ENCODE measurements at regions not wholly inside any gene's neighbourhood (a gene's known extent, or its start where the extent isn't known, plus 50 kb on each side); places are given as distances from the start of the nearest gene placed in this dataset.

DNA sequence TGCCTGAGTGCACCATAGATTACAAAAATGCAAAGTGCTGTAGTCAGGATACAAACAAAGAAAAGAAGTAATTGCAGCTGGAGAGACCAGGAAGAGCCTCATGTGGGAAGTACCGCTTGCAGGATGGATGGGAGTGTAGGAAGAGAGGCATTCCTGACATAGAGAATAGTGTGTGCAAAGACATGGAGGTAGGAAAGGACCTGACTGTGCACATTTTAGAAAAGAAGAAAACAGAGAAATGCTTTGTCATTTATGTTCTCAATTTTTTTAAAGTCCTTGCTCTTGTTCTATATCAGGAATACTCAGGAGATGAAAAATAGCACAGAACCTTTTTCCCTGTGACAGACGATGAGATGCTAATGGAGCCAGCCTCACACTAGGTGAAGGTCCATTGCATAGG, 358.7 kb upstream of the TMPO start:
- WGBS, 2 donors = 85 to 96% methylated on average over 2 of the region's 2 CpGs
- DNase-seq (no peak), ATAC-seq (ENCODE audit: insufficient read depth, low FRiP score) (no peak)
- no peaks in the 10 kb centered on the region for H3K27me3 ChIP-seq (ENCODE audit: control insufficient read depth in 3 of 3, insufficient read depth in 3 of 3, low read length in 2 of 3)
- no peak overlapping the region for H3K4me3 ChIP-seq
- peaks cover 0 to 9% (median 0%) of the 10 kb centered on the region in 5 donors for H3K4me1 ChIP-seq (ENCODE audit: control insufficient read depth in 5 of 5, insufficient read depth in 5 of 5, low read length in 5 of 5)
- no peaks in the 10 kb centered on the region for H3K36me3 ChIP-seq (ENCODE audit: control insufficient read depth in 4 of 4, insufficient read depth in 4 of 4, low read length in 4 of 4)
- peaks cover 0 to 2% (median 0%) of the 10 kb centered on the region in 4 donors for H3K9me3 ChIP-seq (ENCODE audit: control insufficient read depth in 4 of 4, insufficient read depth in 3 of 4, low read length in 3 of 4)
- TF ChIP-seq, protein P1, sequence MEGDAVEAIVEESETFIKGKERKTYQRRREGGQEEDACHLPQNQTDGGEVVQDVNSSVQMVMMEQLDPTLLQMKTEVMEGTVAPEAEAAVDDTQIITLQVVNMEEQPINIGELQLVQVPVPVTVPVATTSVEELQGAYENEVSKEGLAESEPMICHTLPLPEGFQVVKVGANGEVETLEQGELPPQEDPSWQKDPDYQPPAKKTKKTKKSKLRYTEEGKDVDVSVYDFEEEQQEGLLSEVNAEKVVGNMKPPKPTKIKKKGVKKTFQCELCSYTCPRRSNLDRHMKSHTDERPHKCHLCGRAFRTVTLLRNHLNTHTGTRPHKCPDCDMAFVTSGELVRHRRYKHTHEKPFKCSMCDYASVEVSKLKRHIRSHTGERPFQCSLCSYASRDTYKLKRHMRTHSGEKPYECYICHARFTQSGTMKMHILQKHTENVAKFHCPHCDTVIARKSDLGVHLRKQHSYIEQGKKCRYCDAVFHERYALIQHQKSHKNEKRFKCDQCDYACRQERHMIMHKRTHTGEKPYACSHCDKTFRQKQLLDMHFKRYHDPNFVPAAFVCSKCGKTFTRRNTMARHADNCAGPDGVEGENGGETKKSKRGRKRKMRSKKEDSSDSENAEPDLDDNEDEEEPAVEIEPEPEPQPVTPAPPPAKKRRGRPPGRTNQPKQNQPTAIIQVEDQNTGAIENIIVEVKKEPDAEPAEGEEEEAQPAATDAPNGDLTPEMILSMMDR (IDR thresholded peaks at IDR 0.05; ENCODE audit: control extremely low read depth, extremely low read depth) = no peak
- H3K27ac ChIP-seq (ENCODE audit: low read depth in 1 of 2, low read length in 1 of 2) = no peak overlapping the region
- H3K9ac ChIP-seq (ENCODE audit: insufficient read depth in 1 of 2, low read length in 2 of 2) = no peak overlapping the region

DNA sequence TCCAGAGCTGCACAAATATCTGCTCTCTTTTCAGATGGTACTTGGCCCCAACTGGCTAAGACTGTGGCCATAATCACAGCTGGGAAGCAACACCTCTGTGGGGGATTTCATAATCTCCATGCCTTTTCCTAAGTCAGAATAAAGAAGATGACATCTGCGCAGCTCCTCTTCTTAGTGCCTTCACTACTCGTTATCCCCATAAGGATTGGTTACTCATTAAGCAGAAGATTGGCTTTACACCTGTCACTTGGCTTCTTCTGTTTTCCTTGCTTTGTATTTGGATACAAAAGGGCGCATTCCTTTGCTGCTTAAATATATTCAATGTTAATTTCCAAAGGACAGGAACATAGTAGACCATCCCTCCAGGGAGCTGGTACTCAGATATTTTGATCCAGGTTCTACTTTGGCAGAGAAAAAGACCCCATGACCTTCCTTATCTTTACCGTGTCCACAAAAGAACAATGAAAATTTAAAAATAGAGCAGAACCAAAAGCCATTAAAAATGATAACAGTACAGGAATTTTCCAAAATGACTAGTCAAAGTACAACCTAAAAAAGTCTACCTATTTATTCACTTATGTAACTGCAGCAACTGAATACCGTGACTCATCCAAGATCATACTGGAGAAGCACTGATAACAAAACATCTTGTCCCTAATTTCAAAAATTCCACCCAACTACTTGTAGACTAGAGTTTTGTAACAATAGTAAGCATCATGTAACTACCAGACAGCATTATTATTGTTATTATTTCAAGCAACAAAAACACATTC, 352.3 kb upstream of the TMPO start:
- no peak overlapping the region for H3K4me3 ChIP-seq
- H3K36me3 ChIP-seq (ENCODE audit: control insufficient read depth in 4 of 4, insufficient read depth in 4 of 4, low read length in 4 of 4) = no peaks in the 10 kb centered on the region
- H3K27me3 ChIP-seq (ENCODE audit: control insufficient read depth in 3 of 3, insufficient read depth in 3 of 3, low read length in 2 of 3) = peaks cover 0 to 2% (median 0%) of the 10 kb centered on the region in 3 donors
- H3K9me3 ChIP-seq (ENCODE audit: control insufficient read depth in 4 of 4, insufficient read depth in 3 of 4, low read length in 3 of 4) = no peaks in the 10 kb centered on the region
- 66 to 83% methylated on average over 5 of the region's 5 CpGs for WGBS, 2 donors
- TF ChIP-seq, protein P1 (IDR thresholded peaks at IDR 0.05; ENCODE audit: control extremely low read depth, extremely low read depth) = no peak
- H3K27ac ChIP-seq (ENCODE audit: low read depth in 1 of 2, low read length in 1 of 2) = no peak overlapping the region
- ATAC-seq (ENCODE audit: insufficient read depth, low FRiP score) = no peak
- DNase-seq = no peak
- no peak overlapping the region for H3K9ac ChIP-seq (ENCODE audit: insufficient read depth in 1 of 2, low read length in 2 of 2)
- H3K4me1 ChIP-seq (ENCODE audit: control insufficient read depth in 5 of 5, insufficient read depth in 5 of 5, low read length in 5 of 5) = peaks cover 0 to 5% (median 0%) of the 10 kb centered on the region in 5 donors

- no peak for ATAC-seq (ENCODE audit: insufficient read depth, low FRiP score)
- Histone ChIP-seq H3K27me3 (ENCODE audit: control insufficient read depth in 3 of 3, insufficient read depth in 3 of 3, low read length in 2 of 3) (no peaks in the 10 kb centered on the region), H3K9ac (ENCODE audit: insufficient read depth in 1 of 2, low read length in 2 of 2) (no peak overlapping the region), H3K4me1 (ENCODE audit: control insufficient read depth in 5 of 5, insufficient read depth in 5 of 5, low read length in 5 of 5) (no peaks in the 10 kb centered on the region), H3K9me3 (ENCODE audit: control insufficient read depth in 4 of 4, insufficient read depth in 3 of 4, low read length in 3 of 4) (peaks cover 0 to 7% (median 0%) of the 10 kb centered on the region in 4 donors), H3K36me3 (ENCODE audit: control insufficient read depth in 4 of 4, insufficient read depth in 4 of 4, low read length in 4 of 4) (no peaks in the 10 kb centered on the region), H3K4me3 (no peak overlapping the region), H3K27ac (ENCODE audit: low read depth in 1 of 2, low read length in 1 of 2) (no peak overlapping the region)
- 88 to 94% methylated on average over 2 of the region's 2 CpGs for WGBS, 2 donors
- no peak for DNase-seq
- TF ChIP-seq, protein P1 (IDR thresholded peaks at IDR 0.05; ENCODE audit: control extremely low read depth, extremely low read depth) = no peak
Measured at GRCh38 chr12:98172304-98172703, 343.1 kb upstream of the TMPO start.
